ENCODE measurements at regions not wholly inside any gene's neighbourhood (a gene's known extent, or its start where the extent isn't known, plus 50 kb on each side); places are given as distances from the start of the nearest gene placed in this dataset.

- no peak overlapping the region for H3K56ac ChIP-seq (ENCODE audit: insufficient read length, low read depth, low read length)
- H3K23ac ChIP-seq (ENCODE audit: insufficient read length, low read depth, low read length): no peak overlapping the region
- H3K27me3 ChIP-seq (ENCODE audit: insufficient read depth, low read length): no peaks in the 10 kb centered on the region
- H3K4me2 ChIP-seq (ENCODE audit: insufficient read depth, insufficient read length, low read length): no peak overlapping the region
- no peak overlapping the region for H3T11ph ChIP-seq (ENCODE audit: low read length)
- H2BK5ac ChIP-seq (ENCODE audit: insufficient read length, low read length): no peak overlapping the region
- H3K27me3 Mint-ChIP-seq (ENCODE audit: low read depth): no peaks in the 10 kb centered on the region
- H3K4ac ChIP-seq (ENCODE audit: low read depth, low read length): no peak overlapping the region
- no peaks in the 10 kb centered on the region for H3K4me1 Mint-ChIP-seq
- H4K8ac ChIP-seq (replicated peaks; ENCODE audit: insufficient read length, low read depth, low read length): no peak overlapping the region
- H3K27ac ChIP-seq (ENCODE audit: insufficient read length, low read depth, low read length): no peak overlapping the region
- H3K27ac Mint-ChIP-seq: no peak overlapping the region
- no peak overlapping the region for H3K18ac ChIP-seq (ENCODE audit: insufficient read length, low read depth, low read length)
- no peak overlapping the region for H2BK12ac ChIP-seq (ENCODE audit: insufficient read length, low read depth, low read length)
- H4K91ac ChIP-seq (ENCODE audit: insufficient read length, low read depth, low read length): no peak overlapping the region
- no peaks in the 10 kb centered on the region for H3K79me1 ChIP-seq (ENCODE audit: insufficient read depth, low read depth, low read length, poor library complexity, severe bottlenecking)
- no peak overlapping the region for H2AFZ ChIP-seq (ENCODE audit: low read length)
- H3K9me3 Mint-ChIP-seq: no peaks in the 10 kb centered on the region; a peak in 1 of 5 replicates
- H3K23me2 ChIP-seq (ENCODE audit: insufficient read length, low read depth, low read length, poor library complexity, severe bottlenecking): no peaks in the 10 kb centered on the region
- no peaks in the 10 kb centered on the region for H4K20me1 ChIP-seq (ENCODE audit: control insufficient read depth, insufficient read depth, insufficient read length)
- no peaks in the 10 kb centered on the region for H3K79me2 ChIP-seq (ENCODE audit: insufficient read depth, low read length)
- H4K5ac ChIP-seq (ENCODE audit: insufficient read length, low read depth, low read length): no peak overlapping the region
- H3K14ac ChIP-seq (ENCODE audit: insufficient read depth, low read length): no peak overlapping the region
- no peaks in the 10 kb centered on the region; a peak in 1 of 7 replicates for H3K36me3 Mint-ChIP-seq (ENCODE audit: insufficient read depth in 1 of 3, low read depth in 3 of 3)
- TF ChIP-seq, protein P1, sequence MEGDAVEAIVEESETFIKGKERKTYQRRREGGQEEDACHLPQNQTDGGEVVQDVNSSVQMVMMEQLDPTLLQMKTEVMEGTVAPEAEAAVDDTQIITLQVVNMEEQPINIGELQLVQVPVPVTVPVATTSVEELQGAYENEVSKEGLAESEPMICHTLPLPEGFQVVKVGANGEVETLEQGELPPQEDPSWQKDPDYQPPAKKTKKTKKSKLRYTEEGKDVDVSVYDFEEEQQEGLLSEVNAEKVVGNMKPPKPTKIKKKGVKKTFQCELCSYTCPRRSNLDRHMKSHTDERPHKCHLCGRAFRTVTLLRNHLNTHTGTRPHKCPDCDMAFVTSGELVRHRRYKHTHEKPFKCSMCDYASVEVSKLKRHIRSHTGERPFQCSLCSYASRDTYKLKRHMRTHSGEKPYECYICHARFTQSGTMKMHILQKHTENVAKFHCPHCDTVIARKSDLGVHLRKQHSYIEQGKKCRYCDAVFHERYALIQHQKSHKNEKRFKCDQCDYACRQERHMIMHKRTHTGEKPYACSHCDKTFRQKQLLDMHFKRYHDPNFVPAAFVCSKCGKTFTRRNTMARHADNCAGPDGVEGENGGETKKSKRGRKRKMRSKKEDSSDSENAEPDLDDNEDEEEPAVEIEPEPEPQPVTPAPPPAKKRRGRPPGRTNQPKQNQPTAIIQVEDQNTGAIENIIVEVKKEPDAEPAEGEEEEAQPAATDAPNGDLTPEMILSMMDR (conservative IDR thresholded peaks at IDR 0.05): no peak
- no peak overlapping the region for H2BK20ac ChIP-seq (ENCODE audit: low read depth, low read length, poor library complexity, severe bottlenecking)
- no peaks in the 10 kb centered on the region for H3K4me1 ChIP-seq (ENCODE audit: insufficient read depth, low read length)
- no peak overlapping the region for H3K9ac ChIP-seq (ENCODE audit: extremely low read depth, insufficient read length, low read length)
- H2AK5ac ChIP-seq (ENCODE audit: insufficient read length, low read length): no peak overlapping the region
- H3K9me3 ChIP-seq (ENCODE audit: control insufficient read depth, low read depth, low read length): no peaks in the 10 kb centered on the region
- no peak for DNase-seq
- H2BK120ac ChIP-seq (ENCODE audit: low read depth, low read length, poor library complexity, severe bottlenecking): no peak overlapping the region
- H2BK15ac ChIP-seq (ENCODE audit: low read depth, low read length): no peak overlapping the region
- no peak overlapping the region for H3K4me3 Mint-ChIP-seq
Measured at GRCh38 chr11:88411265-88411664, 73.7 kb upstream of the CTSC start.
